Cardiac fibroblast (primary cell): ENCODE measurements at regions not wholly inside any gene's neighbourhood (a gene's known extent, or its start where the extent isn't known, plus 50 kb on each side); places are given as distances from the start of the nearest gene placed in this dataset.
A peak's percentile ranks its signal among the peaks of the same experiment; 100 is the strongest.

Source experiments
- DNase-seq, 2 donors: peaks; one replicate each; pipeline versions ENCODE4 v3.0.0 to v3.0.0-alpha.2; 2010; ENCODE audit warnings: low read depth in 2 of 2
- H3K4me3 ChIP-seq, 2 donors: replicated peaks in 1 of 2; 1 replicate in 1 of 2; 2 replicates in 1 of 2; pipeline ENCODE4 v1.5.1; 2011; ENCODE audit warnings: low read depth in 2 of 2, low read length in 2 of 2, mild to moderate bottlenecking in 2 of 2, moderate library complexity in 1 of 2
- CTCF ChIP-seq: IDR thresholded peaks from one replicate; pipeline ENCODE4 v1.5.1; 2011; ENCODE audit warnings: low read depth, mild to moderate bottlenecking, low read length, inconsistent platforms

GRCh38 chr13:39202746-39203145, 164.5 kb downstream of the NHLRC3 start:
- no peak overlapping the region for H3K4me3 ChIP-seq
- no peak for DNase-seq
- TF ChIP-seq CTCF, result no peak

DNA sequence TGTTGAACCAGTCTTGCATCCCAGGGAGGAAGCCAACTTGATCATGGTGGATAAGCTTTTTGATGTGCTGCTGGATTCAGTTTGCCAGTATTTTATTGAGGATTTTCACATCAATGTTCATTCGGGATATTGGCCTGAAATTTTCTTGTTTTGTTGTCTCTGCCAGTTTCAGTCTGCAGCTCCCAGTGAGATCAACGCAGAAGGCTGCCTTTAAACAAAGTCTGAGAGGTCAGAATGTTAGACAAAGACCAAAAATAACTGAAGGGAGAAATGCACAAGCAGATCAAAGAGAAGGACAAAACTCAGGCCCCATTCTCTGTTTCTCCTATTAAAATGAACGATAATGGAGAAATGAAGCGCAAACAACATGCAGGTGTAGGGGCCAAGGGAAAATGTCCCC, 170.4 kb downstream of the NHLRC3 start:
- H3K4me3 ChIP-seq, result no peak overlapping the region
- DNase-seq, result no peak
- no peak for TF ChIP-seq CTCF

DNA sequence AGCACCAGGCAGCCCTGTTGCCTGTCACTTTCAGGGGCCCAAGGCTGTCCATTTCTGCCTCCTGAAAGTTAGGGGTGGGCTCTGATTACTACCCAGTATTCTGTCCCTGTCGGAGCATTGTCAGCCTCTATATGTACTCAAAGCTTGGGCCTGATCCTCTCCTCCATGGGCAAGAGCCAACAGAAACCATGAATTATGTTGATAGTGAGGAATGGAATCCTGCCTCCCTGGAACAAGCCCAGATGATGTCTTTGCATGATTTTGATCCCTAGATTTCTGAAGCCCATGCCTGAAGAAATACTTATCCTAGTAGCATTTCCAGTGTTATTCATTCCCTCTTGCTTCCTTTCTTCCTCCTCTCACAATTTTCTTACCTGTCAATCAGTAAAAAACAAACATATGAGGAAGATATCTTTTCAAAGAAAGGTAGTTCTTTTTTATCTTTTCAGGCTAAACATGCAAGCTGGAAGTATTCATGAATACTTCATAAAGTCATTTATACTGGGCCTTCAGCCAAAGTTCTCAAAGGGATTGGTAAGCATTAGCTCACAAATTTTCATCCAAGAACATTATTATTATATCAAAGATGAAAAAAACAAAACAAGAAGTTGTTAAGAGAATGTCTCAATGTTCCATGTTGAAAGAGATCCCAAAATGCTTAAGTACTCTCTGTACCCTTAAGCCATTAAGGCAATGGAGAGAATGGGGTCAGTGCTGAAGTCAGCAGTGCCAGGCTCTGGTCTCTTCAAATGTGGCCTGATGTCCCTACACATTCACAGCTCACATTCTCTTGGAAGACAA, 171.7 kb downstream of the NHLRC3 start:
- DNase-seq, result peak; percentile 13 to 74
- TF ChIP-seq CTCF, result no peak
- no peak overlapping the region for H3K4me3 ChIP-seq

DNA sequence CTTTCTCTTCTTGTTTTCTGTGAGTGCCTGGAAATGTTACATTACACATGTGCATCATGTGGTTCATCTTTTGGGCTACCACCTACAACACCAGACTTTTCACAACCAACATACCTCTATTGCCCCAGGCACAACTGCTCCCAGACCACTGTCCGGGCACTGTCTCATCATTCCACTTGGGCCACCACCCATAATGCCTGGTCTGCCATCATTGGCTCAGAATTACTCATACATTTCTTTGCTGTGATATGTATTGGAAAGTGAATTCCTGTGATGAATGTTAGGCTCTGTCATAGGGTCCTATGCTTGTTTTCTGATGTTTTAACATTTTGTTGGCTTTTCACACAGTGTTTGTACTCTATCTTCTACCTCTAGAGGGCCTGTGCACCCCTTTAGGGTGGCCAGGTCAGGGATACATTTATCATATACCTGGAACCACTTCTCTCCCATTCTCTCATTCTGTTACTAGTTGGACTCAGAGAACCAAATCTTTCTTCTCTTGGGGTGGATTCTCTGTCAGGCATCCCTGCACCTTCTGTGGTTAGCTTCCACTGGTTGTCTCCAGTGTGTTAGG, 172.8 kb downstream of the NHLRC3 start:
- no peak overlapping the region for H3K4me3 ChIP-seq
- TF ChIP-seq CTCF, result peak; percentile 22
- DNase-seq, result peak in 1 of 2 donors; percentile 71

GRCh38 chr13:39215971-39216370, 177.7 kb downstream of the NHLRC3 start:
- TF ChIP-seq CTCF, result no peak
- no peak for DNase-seq
- no peak overlapping the region for H3K4me3 ChIP-seq

DNA sequence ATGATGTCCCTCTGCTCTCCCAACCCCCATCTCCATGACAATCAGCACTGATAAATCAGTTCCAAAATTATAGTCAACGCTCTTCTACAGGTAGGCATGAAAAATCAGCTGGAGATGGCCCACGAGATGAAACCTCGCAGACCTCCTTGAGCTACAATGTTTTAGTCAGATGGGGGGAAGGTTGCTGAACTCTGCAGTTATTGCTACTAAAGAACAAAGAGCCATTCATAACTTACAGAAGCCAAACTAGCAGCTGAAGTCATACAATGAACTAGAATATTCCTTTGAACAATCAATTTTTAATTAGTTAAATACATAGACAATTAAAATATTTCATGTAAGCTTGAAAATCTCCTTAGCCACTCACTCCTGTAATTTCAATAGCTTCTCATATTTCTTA, 179.2 kb downstream of the NHLRC3 start:
- no peak overlapping the region for H3K4me3 ChIP-seq
- no peak for DNase-seq
- no peak for TF ChIP-seq CTCF
